LNCAP (cell line): ENCODE measurements at regions not wholly inside any gene's neighbourhood (a gene's known extent, or its start where the extent isn't known, plus 50 kb on each side); places are given as distances from the start of the nearest gene placed in this dataset.

ENCODE experiments used
- TF ChIP-seq, protein P1 (sequence below): fragments of 450-650 bp; IDR thresholded peaks from 2 replicates; pipeline ENCODE4 v1.5.1; 2017; ENCODE audit warnings: mild to moderate bottlenecking

DNA sequence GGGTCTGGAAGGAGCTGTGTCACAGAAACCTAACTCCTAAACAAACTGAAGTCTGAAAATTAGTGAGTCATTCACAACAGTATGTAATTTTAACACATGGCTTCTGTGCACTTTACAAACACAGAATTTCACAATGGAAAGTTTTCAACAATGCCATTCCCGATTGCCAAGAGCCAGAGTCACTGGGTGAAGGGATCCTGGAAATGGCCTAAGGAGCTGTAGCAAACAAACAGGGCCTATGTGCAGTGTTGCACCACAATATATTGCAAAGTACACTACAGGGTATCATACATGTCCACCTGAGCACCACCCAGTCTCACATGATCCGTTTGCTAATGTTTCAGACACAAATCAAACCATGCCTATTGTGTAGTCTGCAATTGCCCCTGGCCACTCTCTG is 184.7 kb upstream of the OTX2 start:
- TF ChIP-seq, protein P1, sequence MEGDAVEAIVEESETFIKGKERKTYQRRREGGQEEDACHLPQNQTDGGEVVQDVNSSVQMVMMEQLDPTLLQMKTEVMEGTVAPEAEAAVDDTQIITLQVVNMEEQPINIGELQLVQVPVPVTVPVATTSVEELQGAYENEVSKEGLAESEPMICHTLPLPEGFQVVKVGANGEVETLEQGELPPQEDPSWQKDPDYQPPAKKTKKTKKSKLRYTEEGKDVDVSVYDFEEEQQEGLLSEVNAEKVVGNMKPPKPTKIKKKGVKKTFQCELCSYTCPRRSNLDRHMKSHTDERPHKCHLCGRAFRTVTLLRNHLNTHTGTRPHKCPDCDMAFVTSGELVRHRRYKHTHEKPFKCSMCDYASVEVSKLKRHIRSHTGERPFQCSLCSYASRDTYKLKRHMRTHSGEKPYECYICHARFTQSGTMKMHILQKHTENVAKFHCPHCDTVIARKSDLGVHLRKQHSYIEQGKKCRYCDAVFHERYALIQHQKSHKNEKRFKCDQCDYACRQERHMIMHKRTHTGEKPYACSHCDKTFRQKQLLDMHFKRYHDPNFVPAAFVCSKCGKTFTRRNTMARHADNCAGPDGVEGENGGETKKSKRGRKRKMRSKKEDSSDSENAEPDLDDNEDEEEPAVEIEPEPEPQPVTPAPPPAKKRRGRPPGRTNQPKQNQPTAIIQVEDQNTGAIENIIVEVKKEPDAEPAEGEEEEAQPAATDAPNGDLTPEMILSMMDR: no peak

GRCh38 chr14:56992332-56992820 is 182.1 kb upstream of the OTX2 start:
- TF ChIP-seq, protein P1: no peak

- TF ChIP-seq, protein P1: no peak
Measured at GRCh38 chr14:56989359-56989758, 179.1 kb upstream of the OTX2 start.

GRCh38 chr14:56979936-56980335 is 169.7 kb upstream of the OTX2 start:
- TF ChIP-seq, protein P1: no peak

- TF ChIP-seq, protein P1: no peak
Measured at GRCh38 chr14:56976211-56976610, 165.9 kb upstream of the OTX2 start.

DNA sequence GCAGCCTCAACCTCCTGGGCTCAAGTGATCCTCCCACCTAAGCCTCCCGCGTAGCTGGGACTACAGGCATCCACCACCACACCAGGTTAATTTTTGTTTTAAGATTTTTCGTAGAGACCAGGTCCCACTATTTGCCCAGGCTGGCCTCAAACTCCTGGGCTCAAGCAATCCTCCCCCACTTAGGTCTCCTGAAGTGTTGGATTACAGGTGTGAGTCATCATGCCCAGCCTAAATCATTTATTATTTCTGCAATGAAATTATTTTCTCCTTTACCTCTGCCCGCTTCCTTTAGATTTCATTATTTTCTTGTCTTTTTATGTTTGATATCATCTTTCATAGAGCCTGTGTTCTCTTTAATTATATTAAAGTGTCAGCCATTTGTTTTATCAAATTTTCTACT is 165.2 kb upstream of the OTX2 start:
- TF ChIP-seq, protein P1: no peak

DNA sequence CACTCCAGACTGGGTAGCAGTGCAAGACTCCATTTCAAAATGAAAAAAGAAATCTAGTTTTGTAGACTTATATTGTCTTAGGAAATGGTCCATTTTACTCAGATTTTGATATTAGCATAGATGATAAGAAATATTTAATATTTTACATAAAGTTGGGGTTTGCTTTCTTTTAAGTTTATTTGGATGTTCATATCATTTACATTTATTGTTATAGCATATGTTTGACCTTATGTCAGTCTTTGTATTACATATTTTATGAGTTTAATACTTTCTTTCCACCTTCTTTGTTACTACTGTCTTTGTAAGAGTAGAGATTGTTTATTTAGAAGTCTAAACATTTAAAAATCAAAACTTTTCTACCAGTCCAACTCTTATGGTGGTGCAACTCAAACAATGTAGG is 162.7 kb upstream of the OTX2 start:
- TF ChIP-seq, protein P1: no peak

DNA sequence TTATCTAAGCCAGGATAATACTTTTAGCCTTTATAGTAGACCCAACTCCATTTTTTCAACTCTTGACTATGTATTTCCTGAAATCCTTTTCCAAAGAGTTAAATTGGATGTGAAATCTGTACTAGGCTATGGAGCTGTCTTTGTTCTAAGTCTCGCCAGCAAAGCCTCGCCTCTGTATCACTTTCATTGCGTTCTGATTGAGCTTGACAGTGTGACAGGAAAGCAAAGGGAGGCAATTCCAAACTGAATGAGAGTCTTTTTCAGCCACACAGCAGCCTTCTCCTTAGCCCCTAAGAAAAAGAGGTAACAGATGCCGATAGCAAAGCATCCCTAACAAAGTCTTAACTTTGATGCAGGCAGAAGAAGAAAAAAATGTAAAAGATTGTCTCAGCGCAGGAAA is 154.6 kb upstream of the OTX2 start:
- TF ChIP-seq, protein P1: no peak
